Fibroblast of lung (primary cell): ENCODE measurements at regions not wholly inside any gene's neighbourhood (a gene's known extent, or its start where the extent isn't known, plus 50 kb on each side); places are given as distances from the start of the nearest gene placed in this dataset.

Experiments
- DNase-seq, 2 donors: peaks; one replicate each; pipeline versions ENCODE4 v3.0.0 to v3.0.0-alpha.2; 2010; ENCODE audit warnings: low read depth in 2 of 2
- H2AFZ ChIP-seq: 2 replicates; pipeline ENCODE4 v1.5.1; 2012; ENCODE audit warnings: low read length, control low read depth, inconsistent platforms
- H3K27ac ChIP-seq: 2 replicates; pipeline ENCODE4 v1.5.1; 2011; ENCODE audit warnings: low read length, control low read depth; ENCODE audit not compliant: insufficient read depth
- H3K27me3 ChIP-seq: 2 replicates; pipeline ENCODE4 v1.5.1; 2011; ENCODE audit warnings: mild to moderate bottlenecking, low read length; ENCODE audit not compliant: control insufficient read depth, insufficient read depth
- H3K36me3 ChIP-seq: 2 replicates; pipeline ENCODE4 v1.5.1; 2011; ENCODE audit warnings: low read length; ENCODE audit not compliant: control insufficient read depth, insufficient read depth
- H3K4me1 ChIP-seq: 2 replicates; pipeline ENCODE4 v1.5.1; 2011; ENCODE audit warnings: low read length; ENCODE audit not compliant: control insufficient read depth, insufficient read depth; ENCODE audit errors: extremely low read depth
- H3K4me2 ChIP-seq: 2 replicates; pipeline ENCODE4 v1.5.1; 2011; ENCODE audit warnings: low read length, control low read depth; ENCODE audit not compliant: insufficient read depth; ENCODE audit errors: extremely low read depth
- H3K4me3 ChIP-seq, 4 experiments: fragments of 200-600 bp in 1 of 4; sonication (generic) in 1 of 4; replicated peaks in 1 of 4; 2 replicates each; pipeline ENCODE4 v1.5.1; 2011 to 2016; ENCODE audit warnings: low read length in 4 of 4, low read depth in 3 of 4, mild to moderate bottlenecking in 3 of 4, control low read depth in 2 of 4, inconsistent platforms in 1 of 4, mixed read lengths in 1 of 4; ENCODE audit not compliant: insufficient read depth in 1 of 4; ENCODE audit errors: control extremely low read depth in 1 of 4
- H3K79me2 ChIP-seq: 2 replicates; pipeline ENCODE4 v1.5.1; 2012; ENCODE audit warnings: mild to moderate bottlenecking, low read length, inconsistent platforms; ENCODE audit not compliant: control insufficient read depth, insufficient read depth
- H3K9ac ChIP-seq: 2 replicates; pipeline ENCODE4 v1.5.1; 2011; ENCODE audit warnings: mild to moderate bottlenecking, low read length, control low read depth; ENCODE audit not compliant: insufficient read depth
- H3K9me3 ChIP-seq: 2 replicates; pipeline ENCODE4 v1.5.1; 2012; ENCODE audit warnings: low read depth, low read length; ENCODE audit not compliant: control insufficient read depth, insufficient read depth
- H4K20me1 ChIP-seq: 2 replicates; pipeline ENCODE4 v1.5.1; 2011; ENCODE audit warnings: low read length; ENCODE audit not compliant: control insufficient read depth, insufficient read depth; ENCODE audit errors: extremely low read depth
- EZH2 ChIP-seq: IDR thresholded peaks from 2 replicates; pipeline ENCODE4 v1.5.1; 2012; ENCODE audit warnings: low read length, control low read depth, mild to moderate bottlenecking; ENCODE audit errors: missing control alignments
- TF ChIP-seq, protein P1 (sequence below), 2 donors: IDR thresholded peaks in 1 of 2; conservative IDR thresholded peaks in 1 of 2; 1 replicate in 1 of 2; 2 replicates in 1 of 2; pipeline ENCODE4 v1.5.1; 2011 to 2012; ENCODE audit warnings: low read length in 2 of 2, control low read depth in 1 of 2, inconsistent platforms in 1 of 2, low read depth in 1 of 2, mild to moderate bottlenecking in 1 of 2

GRCh38 chr7:41507686-41508268 is 195.1 kb downstream of the INHBA start:
- Histone ChIP-seq H3K27me3 (no peaks in the 10 kb centered on the region), H3K79me2 (no peaks in the 10 kb centered on the region), H3K4me2 (no peak overlapping the region), H3K9me3 (no peaks in the 10 kb centered on the region), H3K4me1 (no peaks in the 10 kb centered on the region), H3K4me3 (no peak overlapping the region), H3K9ac (no peak overlapping the region), H3K36me3 (no peaks in the 10 kb centered on the region), H3K27ac (no peak overlapping the region), H4K20me1 (no peaks in the 10 kb centered on the region), H2AFZ (no peak overlapping the region)
- no peak for DNase-seq
- TF ChIP-seq, protein P1, sequence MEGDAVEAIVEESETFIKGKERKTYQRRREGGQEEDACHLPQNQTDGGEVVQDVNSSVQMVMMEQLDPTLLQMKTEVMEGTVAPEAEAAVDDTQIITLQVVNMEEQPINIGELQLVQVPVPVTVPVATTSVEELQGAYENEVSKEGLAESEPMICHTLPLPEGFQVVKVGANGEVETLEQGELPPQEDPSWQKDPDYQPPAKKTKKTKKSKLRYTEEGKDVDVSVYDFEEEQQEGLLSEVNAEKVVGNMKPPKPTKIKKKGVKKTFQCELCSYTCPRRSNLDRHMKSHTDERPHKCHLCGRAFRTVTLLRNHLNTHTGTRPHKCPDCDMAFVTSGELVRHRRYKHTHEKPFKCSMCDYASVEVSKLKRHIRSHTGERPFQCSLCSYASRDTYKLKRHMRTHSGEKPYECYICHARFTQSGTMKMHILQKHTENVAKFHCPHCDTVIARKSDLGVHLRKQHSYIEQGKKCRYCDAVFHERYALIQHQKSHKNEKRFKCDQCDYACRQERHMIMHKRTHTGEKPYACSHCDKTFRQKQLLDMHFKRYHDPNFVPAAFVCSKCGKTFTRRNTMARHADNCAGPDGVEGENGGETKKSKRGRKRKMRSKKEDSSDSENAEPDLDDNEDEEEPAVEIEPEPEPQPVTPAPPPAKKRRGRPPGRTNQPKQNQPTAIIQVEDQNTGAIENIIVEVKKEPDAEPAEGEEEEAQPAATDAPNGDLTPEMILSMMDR (conservative IDR thresholded peaks at IDR 0.05 in 1 of 2, IDR thresholded peaks at IDR 0.05 in 1 of 2; ENCODE audit: low read depth in 1 of 2, low read length in 2 of 2), result no peak
- no peak for TF ChIP-seq EZH2

- Histone ChIP-seq H3K4me2 (no peak overlapping the region), H3K4me1 (no peaks in the 10 kb centered on the region), H3K36me3 (no peaks in the 10 kb centered on the region), H3K27me3 (no peaks in the 10 kb centered on the region), H2AFZ (no peak overlapping the region), H3K9me3 (no peaks in the 10 kb centered on the region), H3K79me2 (no peaks in the 10 kb centered on the region), H3K27ac (no peak overlapping the region), H3K4me3 (no peak overlapping the region), H3K9ac (no peak overlapping the region), H4K20me1 (no peaks in the 10 kb centered on the region)
- DNase-seq, result peak in 1 of 2 donors; percentile 10
- TF ChIP-seq EZH2, result no peak
These were observed 198.5 kb downstream of the INHBA start for GRCh38 chr7:41504214-41504980.

DNA sequence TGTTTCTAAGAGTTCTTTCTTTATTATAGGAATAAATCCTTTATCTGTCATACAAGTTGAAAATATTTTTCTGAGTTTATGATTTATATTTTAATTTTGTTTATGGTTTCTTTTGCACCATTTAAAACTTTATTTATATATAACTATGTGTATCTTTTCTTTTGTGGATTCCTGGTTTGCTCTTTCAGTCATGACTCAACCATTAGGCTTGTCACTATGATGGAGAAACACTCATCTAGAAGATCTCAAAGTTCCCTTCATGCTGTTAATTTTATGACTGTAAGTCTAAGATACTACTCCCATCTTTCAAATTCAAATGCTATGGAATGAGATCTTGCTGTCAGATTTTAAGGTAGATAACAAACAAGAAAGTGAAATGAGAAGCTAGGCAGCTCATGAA is 199.5 kb downstream of the INHBA start:
- H3K36me3 ChIP-seq, result no peaks in the 10 kb centered on the region
- H2AFZ ChIP-seq, result no peak overlapping the region
- no peak overlapping the region for H3K4me3 ChIP-seq
- H4K20me1 ChIP-seq, result no peaks in the 10 kb centered on the region
- no peak overlapping the region for H3K9ac ChIP-seq
- H3K79me2 ChIP-seq, result no peaks in the 10 kb centered on the region
- no peak overlapping the region for H3K4me2 ChIP-seq
- H3K4me1 ChIP-seq, result no peaks in the 10 kb centered on the region
- peak; percentile 16 to 40 for DNase-seq
- H3K9me3 ChIP-seq, result no peaks in the 10 kb centered on the region
- no peaks in the 10 kb centered on the region for H3K27me3 ChIP-seq
- H3K27ac ChIP-seq, result no peak overlapping the region
- TF ChIP-seq, protein P1 (conservative IDR thresholded peaks at IDR 0.05 in 1 of 2, IDR thresholded peaks at IDR 0.05 in 1 of 2; ENCODE audit: low read depth in 1 of 2, low read length in 2 of 2), result no peak
- no peak for TF ChIP-seq EZH2
